Astrocyte (in vitro differentiated cells and primary cell): ENCODE measurements at regions not wholly inside any gene's neighbourhood (a gene's known extent, or its start where the extent isn't known, plus 50 kb on each side); places are given as distances from the start of the nearest gene placed in this dataset.

Experiments
- DNase-seq: peaks from one replicate; pipeline ENCODE4 v3.0.0-alpha.2; 2010; ENCODE audit warnings: low read depth
- FAIRE-seq: peaks from 2 replicates; lab custom pipeline; 2011; peaks lifted over from hg19 to GRCh38; lab: Jason Lieb, UNC
- H2AFZ ChIP-seq: 2 replicates; pipeline ENCODE4 v1.6.0; 2012; ENCODE audit warnings: low read depth, low read length, inconsistent platforms
- H3K27ac ChIP-seq: 2 replicates; pipeline ENCODE4 v1.5.1; 2011; ENCODE audit warnings: low read depth, low read length, inconsistent platforms
- H3K27me3 ChIP-seq: 2 replicates; pipeline ENCODE4 v1.6.0; 2011; ENCODE audit warnings: low read length, inconsistent platforms; ENCODE audit not compliant: insufficient read depth
- H3K36me3 ChIP-seq: 2 replicates; pipeline ENCODE4 v1.5.1; 2011; ENCODE audit warnings: low read length, inconsistent platforms; ENCODE audit not compliant: insufficient read depth
- H3K4me1 ChIP-seq: 2 replicates; pipeline ENCODE4 v1.5.1; 2011; ENCODE audit warnings: low read length, inconsistent platforms; ENCODE audit not compliant: insufficient read depth
- H3K4me2 ChIP-seq: 2 replicates; pipeline ENCODE4 v1.6.0; 2012; ENCODE audit warnings: low read length, inconsistent platforms
- H3K4me3 ChIP-seq: 2 replicates; pipeline ENCODE4 v1.5.1; 2011; ENCODE audit warnings: low read depth, mild to moderate bottlenecking, low read length, inconsistent platforms; ENCODE audit not compliant: insufficient read depth
- H3K79me2 ChIP-seq: 2 replicates; pipeline ENCODE4 v1.6.0; 2012; ENCODE audit warnings: mild to moderate bottlenecking, low read length, inconsistent platforms; ENCODE audit not compliant: insufficient read depth
- H3K9ac ChIP-seq: 2 replicates; pipeline ENCODE4 v1.6.0; 2012; ENCODE audit warnings: mild to moderate bottlenecking, low read length, inconsistent platforms
- H3K9me3 ChIP-seq: 2 replicates; pipeline ENCODE4 v1.5.1; 2012; ENCODE audit warnings: low read depth, mild to moderate bottlenecking, low read length, inconsistent platforms; ENCODE audit not compliant: insufficient read depth
- H4K20me1 ChIP-seq: 2 replicates; pipeline ENCODE4 v1.6.0; 2012; ENCODE audit warnings: low read length, inconsistent platforms; ENCODE audit not compliant: insufficient read depth
- H3K27ac Mint-ChIP-seq: one replicate; pipeline ENCODE4 v1.8.0; 2021; ENCODE audit warnings: mild to moderate bottlenecking, mixed read lengths; ENCODE audit not compliant: unreplicated experiment
- H3K27me3 Mint-ChIP-seq: one replicate; pipeline ENCODE4 v1.8.0; 2021; ENCODE audit warnings: low read depth, mixed read lengths; ENCODE audit not compliant: unreplicated experiment
- H3K36me3 Mint-ChIP-seq: one replicate; pipeline ENCODE4 v1.8.0; 2021; ENCODE audit warnings: low read depth, mixed read lengths; ENCODE audit not compliant: unreplicated experiment
- H3K4me1 Mint-ChIP-seq: one replicate; pipeline ENCODE4 v1.8.0; 2021; ENCODE audit warnings: low read depth, mixed read lengths; ENCODE audit not compliant: unreplicated experiment
- H3K4me3 Mint-ChIP-seq: one replicate; pipeline ENCODE4 v1.8.0; 2021; ENCODE audit warnings: mild to moderate bottlenecking, moderate library complexity, mixed read lengths; ENCODE audit not compliant: unreplicated experiment
- H3K9me3 Mint-ChIP-seq: one replicate; pipeline ENCODE4 v1.8.0; 2021; ENCODE audit warnings: mild to moderate bottlenecking, mixed read lengths; ENCODE audit not compliant: unreplicated experiment
- CTCF ChIP-seq: IDR thresholded peaks from 2 replicates; pipeline ENCODE4 v1.5.1; 2011; ENCODE audit warnings: low read depth, mild to moderate bottlenecking, inconsistent platforms, low read length, moderate library complexity; ENCODE audit not compliant: insufficient read depth
- EZH2 ChIP-seq: IDR thresholded peaks from 2 replicates; pipeline ENCODE4 v1.6.1; 2012; ENCODE audit warnings: mild to moderate bottlenecking, low read length, inconsistent platforms; ENCODE audit not compliant: insufficient read depth

- no peak for TF ChIP-seq CTCF
- TF ChIP-seq EZH2: no peak
- H3K27ac ChIP-seq: no peak overlapping the region
- H3K4me2 ChIP-seq: no peak overlapping the region
- H3K27ac Mint-ChIP-seq: no peak overlapping the region
- no peaks in the 10 kb centered on the region for H3K36me3 ChIP-seq
- H3K4me3 ChIP-seq: no peak overlapping the region
- peaks cover 6% of the 10 kb centered on the region for H3K9me3 Mint-ChIP-seq
- no peaks in the 10 kb centered on the region for H3K9me3 ChIP-seq
- H2AFZ ChIP-seq: no peak overlapping the region
- peaks cover 8% of the 10 kb centered on the region for H3K4me1 ChIP-seq
- DNase-seq (no peak), FAIRE-seq (no peak)
- no peaks in the 10 kb centered on the region for H3K79me2 ChIP-seq
- no peaks in the 10 kb centered on the region for H3K36me3 Mint-ChIP-seq
- peaks cover 9% of the 10 kb centered on the region for H3K4me1 Mint-ChIP-seq
- H3K4me3 Mint-ChIP-seq: no peak overlapping the region
- no peak overlapping the region for H3K9ac ChIP-seq
- H3K27me3 Mint-ChIP-seq: peaks cover 27% of the 10 kb centered on the region
- H3K27me3 ChIP-seq: no peaks in the 10 kb centered on the region
- H4K20me1 ChIP-seq: no peaks in the 10 kb centered on the region
Observed at GRCh38 chr15:69780981-69781380, 316.7 kb downstream of the TLE3 start.

- peaks cover 9% of the 10 kb centered on the region for H3K4me1 Mint-ChIP-seq
- H3K27ac Mint-ChIP-seq: no peak overlapping the region
- H3K79me2 ChIP-seq: no peaks in the 10 kb centered on the region
- no peak overlapping the region for H3K27ac ChIP-seq
- no peak overlapping the region for H3K9ac ChIP-seq
- H3K4me1 ChIP-seq: peaks cover 8% of the 10 kb centered on the region
- H3K36me3 ChIP-seq: no peaks in the 10 kb centered on the region
- no peak for DNase-seq
- no peaks in the 10 kb centered on the region for H3K36me3 Mint-ChIP-seq
- H3K27me3 Mint-ChIP-seq: peaks cover 27% of the 10 kb centered on the region
- TF ChIP-seq CTCF: no peak
- no peak for TF ChIP-seq EZH2
- FAIRE-seq: no peak
- H3K4me2 ChIP-seq: no peak overlapping the region
- no peaks in the 10 kb centered on the region for H3K27me3 ChIP-seq
- H3K4me3 ChIP-seq: no peak overlapping the region
- H2AFZ ChIP-seq: no peak overlapping the region
- no peak overlapping the region for H3K4me3 Mint-ChIP-seq
- no peaks in the 10 kb centered on the region for H4K20me1 ChIP-seq
- peaks cover 6% of the 10 kb centered on the region for H3K9me3 Mint-ChIP-seq
- no peaks in the 10 kb centered on the region for H3K9me3 ChIP-seq
Observed at GRCh38 chr15:69781411-69782125, 316.1 kb downstream of the TLE3 start.

- Histone ChIP-seq H3K79me2 (no peaks in the 10 kb centered on the region), H3K27ac (no peak overlapping the region), H3K9ac (no peak overlapping the region), H2AFZ (no peak overlapping the region), H3K27me3 (no peaks in the 10 kb centered on the region), H3K4me1 (peaks cover 8% of the 10 kb centered on the region), H3K9me3 (no peaks in the 10 kb centered on the region), H3K36me3 (no peaks in the 10 kb centered on the region), H3K4me2 (no peak overlapping the region), H4K20me1 (no peaks in the 10 kb centered on the region), H3K4me3 (no peak overlapping the region)
- DNase-seq (no peak), FAIRE-seq (no peak)
- TF ChIP-seq EZH2 (no peak), CTCF (no peak)
- no peak overlapping the region for H3K27ac Mint-ChIP-seq
- H3K4me1 Mint-ChIP-seq: peaks cover 9% of the 10 kb centered on the region
- no peak overlapping the region for H3K4me3 Mint-ChIP-seq
- H3K36me3 Mint-ChIP-seq: no peaks in the 10 kb centered on the region
- H3K27me3 Mint-ChIP-seq: peaks cover 31% of the 10 kb centered on the region
- peaks cover 9% of the 10 kb centered on the region for H3K9me3 Mint-ChIP-seq
Observed at GRCh38 chr15:69782139-69782658, 315.5 kb downstream of the TLE3 start.
